ENCODE measurements at regions not wholly inside any gene's neighbourhood (a gene's known extent, or its start where the extent isn't known, plus 50 kb on each side); places are given as distances from the start of the nearest gene placed in this dataset.
"Not testable (repeated sequence)": the region's sequence is repeated elsewhere in the genome, so short reads cannot be mapped to it uniquely, and the experiment has no call there.

DNA sequence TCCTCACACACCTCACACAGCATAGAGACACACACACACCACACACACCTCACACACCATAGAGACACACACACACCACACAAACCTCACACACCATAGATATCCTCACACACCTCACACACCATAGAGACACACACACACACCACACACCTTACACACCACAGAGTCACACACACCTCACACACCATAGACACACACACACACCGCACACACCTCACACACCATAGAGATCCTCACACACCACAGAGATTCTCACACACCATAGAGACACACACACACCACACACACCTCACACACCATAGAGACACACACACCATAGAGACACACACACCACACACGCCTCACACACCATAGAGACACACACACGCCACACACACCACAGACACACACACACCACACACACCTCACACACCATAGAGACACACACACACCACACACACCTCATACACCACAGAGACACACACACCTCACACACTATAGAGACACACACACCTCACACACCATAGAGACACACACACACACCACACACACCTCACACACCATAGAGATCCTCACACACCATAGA, 270.6 kb downstream of the CYRIA start:
- Histone ChIP-seq H3K27ac (ENCODE audit: low read length) (no peak overlapping the region), H3K4me1 (ENCODE audit: control insufficient read depth, low read depth, low read length) (no peaks in the 10 kb centered on the region), H3K27me3 (ENCODE audit: control insufficient read depth, insufficient read depth, low read length) (no peaks in the 10 kb centered on the region)

DNA sequence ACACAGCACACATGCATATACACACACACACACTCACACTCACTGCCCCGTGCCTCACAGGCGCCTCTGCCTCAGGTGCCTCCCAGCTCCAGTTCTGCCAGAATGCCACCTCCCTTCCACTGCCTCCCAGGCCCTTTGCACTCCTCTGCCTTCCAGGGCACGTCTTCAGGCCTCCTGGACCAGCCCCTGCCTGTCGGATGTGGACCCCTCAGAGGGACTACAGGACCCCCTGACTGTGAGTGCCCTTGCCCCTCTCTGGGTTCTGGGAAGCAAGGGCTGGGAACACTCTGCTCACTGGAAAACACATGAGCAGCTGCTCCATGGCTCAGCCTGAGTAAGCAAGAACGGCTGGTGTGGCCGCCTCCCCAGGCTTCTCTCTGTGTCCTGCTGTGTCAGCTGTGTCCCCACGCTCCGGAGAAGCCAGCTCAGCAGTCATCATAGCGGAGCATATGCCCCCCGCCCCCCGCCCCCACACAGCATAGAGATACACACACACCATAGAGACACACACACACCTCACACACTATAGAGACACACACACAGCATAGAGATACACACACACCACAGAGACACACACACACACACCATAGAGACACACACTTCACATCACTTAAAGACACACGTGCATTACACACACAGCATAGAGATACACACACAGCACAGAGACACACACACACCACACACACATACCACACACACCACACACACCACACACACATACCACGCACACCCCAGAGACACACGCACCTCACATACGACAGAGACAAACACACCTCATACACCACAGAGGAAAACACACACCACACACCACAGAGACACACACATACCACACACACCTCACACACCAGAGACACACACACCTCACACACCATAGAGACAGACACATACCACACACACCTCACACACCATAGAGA, 271.3 kb downstream of the CYRIA start:
- no peak overlapping the region for H3K9ac ChIP-seq (ENCODE audit: low read length)
- no peaks in the 10 kb centered on the region for H3K4me1 ChIP-seq (ENCODE audit: control insufficient read depth, low read depth, low read length)
- H3K36me3 ChIP-seq (ENCODE audit: control insufficient read depth, low read depth, low read length): no peaks in the 10 kb centered on the region
- no peaks in the 10 kb centered on the region for H3K9me3 ChIP-seq (ENCODE audit: control insufficient read depth, low read depth, low read length)
- no peak overlapping the region for H3K27ac ChIP-seq (ENCODE audit: low read length)
- no peaks in the 10 kb centered on the region for H3K27me3 ChIP-seq (ENCODE audit: control insufficient read depth, insufficient read depth, low read length)
- H3K4me3 ChIP-seq (ENCODE audit: low read length): no peak overlapping the region

More for the DNA sequence above, 270.6 kb downstream of the CYRIA start:
- no peaks in the 10 kb centered on the region for H3K36me3 ChIP-seq (ENCODE audit: control insufficient read depth, low read depth, low read length)
- no peak overlapping the region for H3K4me3 ChIP-seq (ENCODE audit: low read length)
- no peaks in the 10 kb centered on the region for H3K9me3 ChIP-seq (ENCODE audit: control insufficient read depth, low read depth, low read length)
- H3K9ac ChIP-seq (ENCODE audit: low read length): no peak overlapping the region

DNA sequence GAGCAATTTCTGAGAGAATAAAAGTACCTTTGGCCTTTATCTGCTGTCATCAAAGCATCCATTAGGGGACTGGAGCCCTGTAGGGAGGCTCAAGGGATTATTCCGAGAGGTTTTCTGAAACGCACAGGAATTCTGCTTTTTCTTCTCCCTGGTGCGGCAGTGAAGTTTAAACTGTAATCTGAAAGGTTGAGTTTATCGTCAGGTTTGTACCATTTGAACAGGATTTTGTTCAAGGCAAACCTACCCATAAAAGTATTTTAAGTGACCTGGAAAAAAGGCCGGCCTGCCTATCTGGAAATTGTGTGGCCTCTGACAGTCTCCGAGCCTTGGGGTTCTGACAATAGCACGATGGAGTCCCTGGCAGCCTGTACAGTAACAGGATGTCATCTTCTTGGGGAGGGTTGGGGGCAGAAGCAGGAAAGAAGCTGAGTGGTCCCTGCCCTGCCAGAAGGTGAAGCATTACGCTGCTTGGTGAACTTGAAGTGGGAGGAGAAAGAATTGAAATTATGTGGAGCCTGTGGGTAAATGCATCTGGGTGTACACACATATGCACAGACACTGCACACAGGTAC, 272.0 kb downstream of the CYRIA start:
- no peak overlapping the region for H3K27ac ChIP-seq (ENCODE audit: low read length)
- H3K4me1 ChIP-seq (ENCODE audit: control insufficient read depth, low read depth, low read length): no peaks in the 10 kb centered on the region
- H3K27me3 ChIP-seq (ENCODE audit: control insufficient read depth, insufficient read depth, low read length): no peaks in the 10 kb centered on the region
- no peak overlapping the region for H3K4me3 ChIP-seq (ENCODE audit: low read length)
- H3K9me3 ChIP-seq (ENCODE audit: control insufficient read depth, low read depth, low read length): no peaks in the 10 kb centered on the region
- no peaks in the 10 kb centered on the region for H3K36me3 ChIP-seq (ENCODE audit: control insufficient read depth, low read depth, low read length)
- H3K9ac ChIP-seq (ENCODE audit: low read length): no peak overlapping the region

DNA sequence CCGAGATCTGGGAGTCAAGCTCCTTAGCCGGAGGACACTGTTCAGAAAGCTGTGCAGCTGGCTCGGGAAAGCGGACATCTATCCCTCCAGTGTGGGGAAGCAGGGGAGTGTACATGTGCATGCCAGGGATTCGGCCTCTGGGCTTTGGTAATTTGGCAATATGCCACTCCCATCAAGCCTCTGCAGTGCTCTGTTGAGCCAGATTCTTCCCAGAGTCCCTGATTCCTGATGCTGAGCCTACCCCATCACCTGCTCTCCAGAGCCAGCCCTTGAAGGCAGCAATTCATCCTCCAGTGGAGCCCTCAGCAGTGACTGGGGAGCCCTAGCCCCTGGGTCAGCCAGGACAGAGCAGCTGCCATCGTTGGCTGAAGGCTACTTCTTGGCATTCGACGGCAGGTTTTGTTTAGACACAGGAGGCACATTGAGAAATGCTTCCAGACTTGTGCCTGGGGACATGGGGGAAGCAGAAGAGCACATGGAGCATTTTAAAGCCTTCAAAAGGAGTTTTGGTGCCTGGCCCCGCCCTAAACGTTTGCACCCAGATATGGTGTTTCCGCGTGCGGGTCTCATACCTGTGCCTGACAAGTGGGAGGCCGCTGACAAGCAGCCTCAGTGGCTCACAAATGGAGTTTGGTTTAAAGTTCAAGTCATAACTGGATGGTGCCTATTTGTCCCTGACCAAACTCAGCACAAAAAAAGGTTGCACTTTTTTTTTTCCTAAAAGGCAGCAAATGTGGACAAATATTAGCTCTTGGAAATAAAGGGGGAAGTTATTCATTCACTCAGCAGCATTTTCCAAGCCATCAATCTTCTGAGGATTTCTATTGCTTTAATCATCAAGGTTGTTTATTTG, 272.8 kb downstream of the CYRIA start:
- H3K9me3 ChIP-seq (ENCODE audit: control insufficient read depth, low read depth, low read length): no peaks in the 10 kb centered on the region
- no peak overlapping the region for H3K4me3 ChIP-seq (ENCODE audit: low read length)
- H3K9ac ChIP-seq (ENCODE audit: low read length): no peak overlapping the region
- H3K27ac ChIP-seq (ENCODE audit: low read length): no peak overlapping the region
- H3K36me3 ChIP-seq (ENCODE audit: control insufficient read depth, low read depth, low read length): no peaks in the 10 kb centered on the region
- H3K4me1 ChIP-seq (ENCODE audit: control insufficient read depth, low read depth, low read length): no peaks in the 10 kb centered on the region
- H3K27me3 ChIP-seq (ENCODE audit: control insufficient read depth, insufficient read depth, low read length): no peaks in the 10 kb centered on the region

DNA sequence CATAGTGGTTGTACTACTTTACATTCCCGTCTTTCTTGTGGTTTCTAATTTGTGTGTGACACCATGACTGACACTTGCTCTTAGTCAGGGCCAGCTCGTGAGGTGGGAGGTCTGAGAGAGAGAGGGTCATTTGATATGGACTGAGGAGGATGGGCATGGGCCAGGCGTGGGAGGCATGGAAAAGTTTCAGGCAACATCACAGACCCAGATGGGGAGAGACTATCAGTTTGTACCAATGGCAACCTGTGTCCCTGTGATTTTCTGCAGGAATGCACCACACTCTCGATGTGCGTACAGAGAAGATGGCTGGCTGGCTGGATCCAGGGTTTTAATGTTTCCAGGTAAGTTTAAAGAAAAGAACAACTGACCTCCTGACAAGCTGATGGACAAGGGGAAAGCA, 273.6 kb downstream of the CYRIA start:
- H3K27ac ChIP-seq (ENCODE audit: low read length): no peak overlapping the region
- H3K9ac ChIP-seq (ENCODE audit: low read length): no peak overlapping the region
- no peaks in the 10 kb centered on the region for H3K9me3 ChIP-seq (ENCODE audit: control insufficient read depth, low read depth, low read length)
- no peaks in the 10 kb centered on the region for H3K27me3 ChIP-seq (ENCODE audit: control insufficient read depth, insufficient read depth, low read length)
- H3K4me1 ChIP-seq (ENCODE audit: control insufficient read depth, low read depth, low read length): no peaks in the 10 kb centered on the region
- H3K4me3 ChIP-seq (ENCODE audit: low read length): no peak overlapping the region
- H3K36me3 ChIP-seq (ENCODE audit: control insufficient read depth, low read depth, low read length): no peaks in the 10 kb centered on the region

DNA sequence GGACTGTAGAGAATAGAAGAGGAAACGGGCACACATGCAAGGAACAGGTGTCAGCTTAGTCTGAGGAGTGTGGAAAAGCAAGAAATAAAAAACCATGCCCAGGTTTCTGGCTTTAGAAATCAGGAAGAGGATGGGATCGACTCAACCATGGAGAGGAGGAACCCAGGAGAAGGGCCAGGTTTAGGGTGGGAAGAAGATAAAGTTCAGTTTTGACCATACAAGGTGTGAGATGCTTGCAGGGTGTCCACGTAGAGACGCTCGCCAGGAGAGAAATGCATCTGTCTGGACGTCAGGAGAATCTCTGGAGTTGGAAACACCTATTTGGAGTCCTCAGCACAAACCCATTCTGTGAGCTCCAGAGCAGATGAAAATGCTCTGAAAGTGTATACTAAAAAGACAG, 275.1 kb downstream of the CYRIA start:
- H3K36me3 ChIP-seq (ENCODE audit: control insufficient read depth, low read depth, low read length): no peaks in the 10 kb centered on the region
- H3K4me1 ChIP-seq (ENCODE audit: control insufficient read depth, low read depth, low read length): no peaks in the 10 kb centered on the region
- no peaks in the 10 kb centered on the region for H3K27me3 ChIP-seq (ENCODE audit: control insufficient read depth, insufficient read depth, low read length)
- H3K9me3 ChIP-seq (ENCODE audit: control insufficient read depth, low read depth, low read length): no peaks in the 10 kb centered on the region
- H3K9ac ChIP-seq (ENCODE audit: low read length): no peak overlapping the region
- H3K4me3 ChIP-seq (ENCODE audit: low read length): no peak overlapping the region
- H3K27ac ChIP-seq (ENCODE audit: low read length): no peak overlapping the region

DNA sequence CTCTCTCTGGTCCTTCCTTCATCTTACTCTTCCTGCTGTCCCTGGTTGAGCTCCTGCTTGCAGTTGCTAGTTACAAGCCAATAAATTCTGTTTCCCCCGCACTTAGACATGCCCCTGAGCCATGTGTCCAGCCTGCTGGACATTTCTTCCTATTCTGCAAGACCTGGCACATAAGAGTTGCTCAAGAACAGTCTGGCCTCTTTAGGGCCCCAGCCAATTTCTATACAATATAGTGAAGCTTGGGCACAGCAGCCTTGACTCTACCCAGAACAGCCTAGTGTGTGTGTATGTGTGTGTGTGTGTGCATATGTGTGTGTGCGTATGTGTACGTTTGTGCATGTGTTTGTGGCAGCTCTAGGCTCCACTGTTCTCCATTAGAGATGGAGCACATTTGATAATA, 276.0 kb downstream of the CYRIA start:
- Histone ChIP-seq H3K4me1 (ENCODE audit: control insufficient read depth, low read depth, low read length) (no peaks in the 10 kb centered on the region), H3K9me3 (ENCODE audit: control insufficient read depth, low read depth, low read length) (no peaks in the 10 kb centered on the region), H3K27ac (ENCODE audit: low read length) (no peak overlapping the region), H3K9ac (ENCODE audit: low read length) (no peak overlapping the region), H3K27me3 (ENCODE audit: control insufficient read depth, insufficient read depth, low read length) (no peaks in the 10 kb centered on the region), H3K4me3 (ENCODE audit: low read length) (no peak overlapping the region), H3K36me3 (ENCODE audit: control insufficient read depth, low read depth, low read length) (no peaks in the 10 kb centered on the region)

DNA sequence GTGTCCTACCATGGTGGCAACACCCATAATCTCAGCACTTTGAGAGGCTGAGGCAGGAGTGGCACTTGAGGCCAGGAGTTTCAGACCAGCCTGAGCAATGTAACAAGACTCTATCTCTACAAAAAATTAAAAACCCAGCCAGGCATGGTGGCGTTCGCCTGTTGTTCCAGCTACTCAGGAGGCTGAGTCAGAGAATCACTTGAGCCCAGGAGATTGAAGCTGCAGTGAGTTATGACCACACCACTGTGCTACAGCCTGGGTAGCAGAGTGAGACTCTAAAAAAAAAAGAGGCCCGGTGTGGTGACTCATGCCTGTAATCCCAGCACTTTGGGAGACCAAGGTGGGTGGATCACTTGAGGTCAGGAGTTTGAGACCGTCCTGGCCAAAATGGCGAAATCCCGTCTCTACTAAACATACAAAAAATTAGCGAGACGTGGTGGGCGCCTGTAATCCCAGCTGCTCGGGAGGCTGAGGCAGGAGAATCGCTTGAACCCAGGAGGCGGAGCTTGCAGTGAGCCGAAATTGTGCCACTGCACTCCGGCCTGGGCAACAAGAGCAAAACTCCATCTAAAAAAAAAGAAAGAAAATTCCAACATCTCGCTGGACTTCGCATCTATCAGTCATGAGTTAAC, 277.3 kb downstream of the CYRIA start:
- H3K9ac ChIP-seq (ENCODE audit: low read length); H3K27ac ChIP-seq (ENCODE audit: low read length); H3K9me3 ChIP-seq (ENCODE audit: control insufficient read depth, low read depth, low read length); H3K4me3 ChIP-seq (ENCODE audit: low read length); H3K36me3 ChIP-seq (ENCODE audit: control insufficient read depth, low read depth, low read length); H3K27me3 ChIP-seq (ENCODE audit: control insufficient read depth, insufficient read depth, low read length); H3K4me1 ChIP-seq (ENCODE audit: control insufficient read depth, low read depth, low read length): not testable (repeated sequence)

DNA sequence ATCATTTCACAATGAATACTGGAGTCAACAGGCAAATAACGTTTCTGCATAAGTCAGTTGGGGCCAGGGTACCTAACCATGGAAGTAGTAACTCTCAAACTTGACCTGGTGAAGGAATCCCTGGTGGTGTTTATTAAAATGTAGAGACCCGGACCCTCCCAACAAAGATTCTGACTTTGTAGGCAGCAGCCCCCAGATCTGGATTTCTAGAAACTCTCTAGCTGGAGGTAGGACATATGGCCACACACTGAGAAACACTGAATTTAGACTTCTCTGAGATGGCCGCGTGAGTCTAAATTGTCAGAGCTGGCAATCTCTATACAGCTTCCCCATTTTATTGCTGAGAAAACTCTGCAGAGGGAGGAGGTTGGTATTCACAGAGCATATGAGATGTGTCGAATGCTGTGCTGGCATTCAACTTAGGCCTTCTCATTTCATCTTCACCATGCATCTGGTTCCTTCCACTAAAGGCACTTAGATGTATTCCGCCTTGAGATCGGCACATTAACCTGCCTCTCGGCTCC, 278.1 kb downstream of the CYRIA start:
- Histone ChIP-seq H3K27ac (ENCODE audit: low read length) (no peak overlapping the region), H3K9ac (ENCODE audit: low read length) (no peak overlapping the region), H3K4me3 (ENCODE audit: low read length) (no peak overlapping the region), H3K9me3 (ENCODE audit: control insufficient read depth, low read depth, low read length) (no peaks in the 10 kb centered on the region), H3K4me1 (ENCODE audit: control insufficient read depth, low read depth, low read length) (no peaks in the 10 kb centered on the region), H3K36me3 (ENCODE audit: control insufficient read depth, low read depth, low read length) (no peaks in the 10 kb centered on the region), H3K27me3 (ENCODE audit: control insufficient read depth, insufficient read depth, low read length) (no peaks in the 10 kb centered on the region)

DNA sequence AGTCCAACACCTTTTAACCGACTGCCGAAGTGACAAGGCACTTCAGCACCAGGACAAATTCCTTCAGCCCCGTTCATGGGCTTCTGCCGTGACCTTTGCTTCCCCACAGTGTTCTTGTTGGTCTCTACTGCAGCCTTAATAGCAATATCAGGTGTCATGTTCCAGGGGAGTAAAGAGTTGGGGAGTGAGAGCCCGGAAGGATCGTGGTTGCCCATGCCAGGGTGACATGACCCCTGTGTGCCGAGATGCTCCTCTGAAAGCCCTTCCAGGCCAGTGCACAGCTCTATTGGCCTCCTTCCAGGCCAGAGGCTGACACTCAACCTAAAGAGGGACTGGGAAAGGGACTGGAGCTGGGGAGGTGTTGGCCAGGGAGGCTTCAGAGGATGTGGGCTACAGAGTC, 279.2 kb downstream of the CYRIA start:
- no peak overlapping the region for H3K9ac ChIP-seq (ENCODE audit: low read length)
- no peaks in the 10 kb centered on the region for H3K36me3 ChIP-seq (ENCODE audit: control insufficient read depth, low read depth, low read length)
- no peaks in the 10 kb centered on the region for H3K9me3 ChIP-seq (ENCODE audit: control insufficient read depth, low read depth, low read length)
- H3K27me3 ChIP-seq (ENCODE audit: control insufficient read depth, insufficient read depth, low read length): no peaks in the 10 kb centered on the region
- H3K27ac ChIP-seq (ENCODE audit: low read length): no peak overlapping the region
- no peaks in the 10 kb centered on the region for H3K4me1 ChIP-seq (ENCODE audit: control insufficient read depth, low read depth, low read length)
- no peak overlapping the region for H3K4me3 ChIP-seq (ENCODE audit: low read length)

DNA sequence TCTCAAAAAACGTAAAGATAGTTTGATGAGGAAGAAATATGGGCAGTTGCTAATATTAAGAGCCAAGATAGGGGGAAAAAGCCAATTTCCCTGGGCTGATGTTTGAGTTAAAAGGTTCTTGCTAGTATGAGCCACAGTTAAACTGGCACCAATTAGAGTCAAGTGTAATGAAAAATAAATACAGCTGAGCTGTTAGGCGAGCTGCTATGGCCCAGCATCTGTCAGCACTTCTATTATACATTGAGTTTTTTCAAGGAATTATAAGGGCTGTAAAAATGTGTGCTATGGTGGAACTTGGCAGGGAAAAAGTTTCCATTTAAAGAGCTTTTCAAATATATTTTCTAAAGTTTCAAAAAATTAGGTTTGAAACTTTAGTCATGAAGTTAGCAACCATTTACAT, 279.6 kb downstream of the CYRIA start:
- H3K4me3 ChIP-seq (ENCODE audit: low read length): no peak overlapping the region
- no peak overlapping the region for H3K27ac ChIP-seq (ENCODE audit: low read length)
- no peaks in the 10 kb centered on the region for H3K9me3 ChIP-seq (ENCODE audit: control insufficient read depth, low read depth, low read length)
- H3K4me1 ChIP-seq (ENCODE audit: control insufficient read depth, low read depth, low read length): no peaks in the 10 kb centered on the region
- no peaks in the 10 kb centered on the region for H3K27me3 ChIP-seq (ENCODE audit: control insufficient read depth, insufficient read depth, low read length)
- H3K9ac ChIP-seq (ENCODE audit: low read length): no peak overlapping the region
- H3K36me3 ChIP-seq (ENCODE audit: control insufficient read depth, low read depth, low read length): no peaks in the 10 kb centered on the region

All from iPS-18a (cell line).